MM.1S (cell line): ENCODE measurements at regions not wholly inside any gene's neighbourhood (a gene's known extent, or its start where the extent isn't known, plus 50 kb on each side); places are given as distances from the start of the nearest gene placed in this dataset.

Source experiments
- EZH2 ChIP-seq: fragments of 300-600 bp; sonication (generic); optimal IDR thresholded peaks from 2 replicates; pipeline ENCODE3; 2017; ENCODE audit warnings: low read depth, mild to moderate bottlenecking, antibody characterized with exemption, low read length, mixed read lengths
- TF ChIP-seq, protein P1 (sequence below): fragments of 300-600 bp; sonication (generic); IDR thresholded peaks from 2 replicates; pipeline ENCODE4 v1.5.1; 2016; ENCODE audit warnings: antibody characterized with exemption, low read length, mixed read lengths

DNA sequence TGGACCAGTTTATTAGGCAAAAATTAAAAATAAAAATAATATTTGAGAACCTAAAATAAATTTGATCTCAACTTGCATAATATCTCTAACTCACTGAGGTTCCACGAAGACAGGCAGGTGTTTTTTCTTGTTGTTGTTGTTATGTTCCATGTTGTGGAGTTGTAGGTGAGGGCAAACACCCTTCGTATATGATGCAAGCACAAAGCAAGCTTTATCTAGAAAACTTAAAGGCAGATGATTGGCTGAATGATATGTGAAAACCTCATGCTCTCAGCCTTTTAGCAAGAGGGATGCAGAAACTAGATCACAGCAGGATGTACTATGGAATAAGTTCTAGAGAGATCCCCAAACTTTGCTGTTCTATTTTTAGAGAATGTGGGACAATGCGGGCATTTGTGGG is 502.7 kb downstream of the ETNK1 start:
- no peak for TF ChIP-seq EZH2
- TF ChIP-seq, protein P1, sequence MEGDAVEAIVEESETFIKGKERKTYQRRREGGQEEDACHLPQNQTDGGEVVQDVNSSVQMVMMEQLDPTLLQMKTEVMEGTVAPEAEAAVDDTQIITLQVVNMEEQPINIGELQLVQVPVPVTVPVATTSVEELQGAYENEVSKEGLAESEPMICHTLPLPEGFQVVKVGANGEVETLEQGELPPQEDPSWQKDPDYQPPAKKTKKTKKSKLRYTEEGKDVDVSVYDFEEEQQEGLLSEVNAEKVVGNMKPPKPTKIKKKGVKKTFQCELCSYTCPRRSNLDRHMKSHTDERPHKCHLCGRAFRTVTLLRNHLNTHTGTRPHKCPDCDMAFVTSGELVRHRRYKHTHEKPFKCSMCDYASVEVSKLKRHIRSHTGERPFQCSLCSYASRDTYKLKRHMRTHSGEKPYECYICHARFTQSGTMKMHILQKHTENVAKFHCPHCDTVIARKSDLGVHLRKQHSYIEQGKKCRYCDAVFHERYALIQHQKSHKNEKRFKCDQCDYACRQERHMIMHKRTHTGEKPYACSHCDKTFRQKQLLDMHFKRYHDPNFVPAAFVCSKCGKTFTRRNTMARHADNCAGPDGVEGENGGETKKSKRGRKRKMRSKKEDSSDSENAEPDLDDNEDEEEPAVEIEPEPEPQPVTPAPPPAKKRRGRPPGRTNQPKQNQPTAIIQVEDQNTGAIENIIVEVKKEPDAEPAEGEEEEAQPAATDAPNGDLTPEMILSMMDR: no peak
